IMR-90 (cell line): ENCODE measurements at regions not wholly inside any gene's neighbourhood (a gene's known extent, or its start where the extent isn't known, plus 50 kb on each side); places are given as distances from the start of the nearest gene placed in this dataset.
"Not testable (repeated sequence)": the region's sequence is repeated elsewhere in the genome, so short reads cannot be mapped to it uniquely, and the experiment has no call there.

Experiments
- CHD1 ChIP-seq: IDR thresholded peaks from 2 replicates; pipeline ENCODE4 v1.6.1; 2012; ENCODE audit warnings: low read depth, low read length, improper control_type of control experiment
- ELK1 ChIP-seq: fragments of 150-350 bp; IDR thresholded peaks from 2 replicates; pipeline ENCODE4 v1.6.1; 2016; ENCODE audit warnings: low read depth, mild to moderate bottlenecking, low read length, moderate library complexity, borderline replicate concordance
- MAFK ChIP-seq: IDR thresholded peaks from 2 replicates; pipeline ENCODE4 v1.6.1; 2012; ENCODE audit warnings: low read depth, low read length, improper control_type of control experiment
- POLR2A ChIP-seq: IDR thresholded peaks from 2 replicates; pipeline ENCODE4 v1.6.1; 2012; ENCODE audit warnings: mild to moderate bottlenecking, low read depth, low read length
- USF2 ChIP-seq: fragments of 150-350 bp; IDR thresholded peaks from 2 replicates; pipeline ENCODE4 v1.6.1; 2017; ENCODE audit warnings: mild to moderate bottlenecking, antibody characterized with exemption, low read length, low read depth
- TF ChIP-seq, protein P1 (sequence below): conservative IDR thresholded peaks from 2 replicates; pipeline ENCODE4 v1.5.1; 2012; ENCODE audit warnings: mild to moderate bottlenecking, low read depth, low read length, improper control_type of control experiment

DNA sequence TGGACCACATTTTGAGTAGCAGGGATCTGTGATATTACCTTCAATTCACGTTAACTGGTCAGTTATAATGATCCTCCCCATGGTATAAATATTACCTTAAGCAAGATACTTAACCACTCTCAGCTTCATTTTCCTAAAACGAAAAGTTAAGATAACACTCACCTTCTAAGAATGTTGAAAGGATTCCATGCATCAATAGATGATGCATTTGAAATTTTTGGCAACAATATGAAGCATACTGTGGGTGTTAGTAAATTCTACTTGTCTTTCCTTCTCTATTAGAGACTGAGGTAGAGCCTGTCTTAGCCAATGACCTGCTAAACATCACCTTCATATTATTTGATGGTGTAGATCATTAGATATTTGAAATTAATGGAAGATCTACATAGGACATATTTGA lies 331.7 kb upstream of the TMC3 start:
- TF ChIP-seq, protein P1, sequence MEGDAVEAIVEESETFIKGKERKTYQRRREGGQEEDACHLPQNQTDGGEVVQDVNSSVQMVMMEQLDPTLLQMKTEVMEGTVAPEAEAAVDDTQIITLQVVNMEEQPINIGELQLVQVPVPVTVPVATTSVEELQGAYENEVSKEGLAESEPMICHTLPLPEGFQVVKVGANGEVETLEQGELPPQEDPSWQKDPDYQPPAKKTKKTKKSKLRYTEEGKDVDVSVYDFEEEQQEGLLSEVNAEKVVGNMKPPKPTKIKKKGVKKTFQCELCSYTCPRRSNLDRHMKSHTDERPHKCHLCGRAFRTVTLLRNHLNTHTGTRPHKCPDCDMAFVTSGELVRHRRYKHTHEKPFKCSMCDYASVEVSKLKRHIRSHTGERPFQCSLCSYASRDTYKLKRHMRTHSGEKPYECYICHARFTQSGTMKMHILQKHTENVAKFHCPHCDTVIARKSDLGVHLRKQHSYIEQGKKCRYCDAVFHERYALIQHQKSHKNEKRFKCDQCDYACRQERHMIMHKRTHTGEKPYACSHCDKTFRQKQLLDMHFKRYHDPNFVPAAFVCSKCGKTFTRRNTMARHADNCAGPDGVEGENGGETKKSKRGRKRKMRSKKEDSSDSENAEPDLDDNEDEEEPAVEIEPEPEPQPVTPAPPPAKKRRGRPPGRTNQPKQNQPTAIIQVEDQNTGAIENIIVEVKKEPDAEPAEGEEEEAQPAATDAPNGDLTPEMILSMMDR: not testable (repeated sequence)
- TF ChIP-seq POLR2A, CHD1, USF2, ELK1, MAFK: not testable (repeated sequence)
